ENCODE measurements at regions not wholly inside any gene's neighbourhood (a gene's known extent, or its start where the extent isn't known, plus 50 kb on each side); places are given as distances from the start of the nearest gene placed in this dataset.

DNA sequence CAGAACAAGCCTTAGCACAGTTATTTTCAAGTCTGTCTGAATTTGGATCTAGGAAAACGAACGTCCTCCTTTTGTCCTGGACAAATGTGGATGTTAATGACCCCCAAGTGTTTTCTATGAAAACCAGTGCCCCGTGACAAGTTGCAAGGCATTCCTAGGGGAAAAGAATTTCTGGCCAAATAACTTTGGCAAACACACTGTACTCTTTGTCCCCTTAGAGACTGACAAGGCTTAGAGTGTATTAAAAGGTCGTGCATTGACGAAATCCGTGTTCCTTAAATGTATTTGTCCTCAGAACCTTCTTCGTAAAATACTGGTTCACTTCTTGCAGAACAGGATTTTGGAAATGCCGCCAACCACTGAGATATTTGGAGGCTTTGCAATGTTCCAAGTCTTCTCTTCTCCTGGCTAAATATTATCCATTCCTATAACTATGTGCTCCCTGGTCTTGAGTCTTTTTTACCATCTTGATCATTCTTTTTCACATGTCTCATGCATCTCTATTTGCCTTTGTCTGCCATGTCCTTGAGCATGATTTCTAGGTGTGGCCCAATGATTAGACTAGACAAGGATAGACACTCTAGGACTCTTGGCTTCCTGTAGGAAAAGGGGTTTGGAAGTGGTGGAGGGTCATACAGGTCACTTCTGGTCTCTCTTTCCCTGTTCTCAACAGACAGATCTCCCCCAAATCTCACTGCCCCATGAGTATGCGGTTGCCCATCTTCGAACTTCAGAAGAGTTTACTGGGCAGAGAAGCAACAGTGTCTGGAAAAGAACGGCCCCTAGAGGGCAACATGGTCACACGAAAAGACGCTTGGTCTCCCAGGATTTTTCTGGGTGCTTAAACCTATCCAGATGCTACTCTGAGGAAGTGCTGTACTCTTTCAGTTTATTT lies 117.5 kb downstream of the EDEM1 start:
- peak in 30 of 51 donors; percentile 0 to 57 (median 19) for DNase-seq

DNA sequence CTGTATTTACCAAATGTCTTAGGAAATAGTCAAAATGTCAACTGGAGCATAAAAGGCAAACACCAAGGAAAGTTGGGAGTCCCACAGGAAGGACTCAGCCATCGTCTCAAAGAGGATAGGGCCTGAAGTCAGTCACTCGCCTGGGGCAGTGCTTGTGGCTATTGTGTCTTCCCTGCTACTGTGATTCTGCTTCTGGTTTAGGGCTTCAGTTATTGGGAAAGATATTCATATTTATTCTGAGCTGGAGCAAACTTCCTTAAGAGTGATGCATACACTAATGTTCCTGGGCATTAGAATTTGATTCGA lies 118.1 kb downstream of the EDEM1 start:
- no peak for DNase-seq

DNA sequence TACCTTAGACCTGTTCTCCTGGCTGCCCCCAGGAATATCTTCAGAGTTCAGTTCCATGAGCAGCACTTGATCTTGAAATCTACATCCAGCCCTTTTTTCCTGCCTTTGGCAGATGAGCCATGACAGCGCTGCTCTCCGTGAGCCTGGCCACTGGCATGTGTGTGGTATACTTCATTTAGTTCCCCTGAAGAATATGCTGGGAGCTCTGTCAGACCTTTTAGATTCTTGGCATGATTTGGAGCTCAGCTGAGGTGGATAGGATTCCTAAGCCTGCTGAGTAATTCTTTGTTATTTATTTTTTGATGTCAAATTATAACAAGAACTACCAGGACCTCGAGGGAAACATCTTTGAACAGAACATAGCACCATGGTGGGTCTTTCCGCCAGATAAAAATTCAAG lies 121.7 kb downstream of the EDEM1 start:
- DNase-seq = no peak

GRCh38 chr3:5309602-5310001 lies 122.1 kb downstream of the EDEM1 start:
- no peak for DNase-seq

- DNase-seq = no peak
Measured at GRCh38 chr3:5310509-5310908, 123.0 kb downstream of the EDEM1 start.

DNA sequence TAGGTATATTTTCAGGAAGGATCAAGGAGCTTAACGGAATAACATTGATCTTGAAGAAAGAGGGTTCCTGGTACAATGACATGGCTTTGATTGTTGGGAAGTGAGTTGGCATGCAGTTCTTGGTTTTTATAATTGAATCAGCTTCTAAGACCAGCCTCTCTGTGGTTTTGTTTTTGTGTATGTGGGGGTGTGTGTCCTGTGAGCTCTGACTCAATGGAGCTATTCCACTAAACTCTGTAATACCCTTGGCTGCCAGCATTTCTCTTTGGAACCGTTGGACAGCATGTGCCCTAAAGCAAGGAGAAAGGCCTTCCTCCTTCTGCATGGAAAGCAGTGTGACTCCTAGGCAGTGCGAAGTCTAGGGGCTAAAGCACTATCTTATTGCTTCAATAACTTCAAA lies 124.8 kb downstream of the EDEM1 start:
- no peak for DNase-seq

- DNase-seq = no peak
Measured at GRCh38 chr3:5314897-5315296, 127.4 kb downstream of the EDEM1 start.

- no peak for DNase-seq
Measured at GRCh38 chr3:5317557-5317956, 130.1 kb downstream of the EDEM1 start.

GRCh38 chr3:5319454-5319853 lies 131.9 kb downstream of the EDEM1 start:
- no peak for DNase-seq

GRCh38 chr3:5321666-5322340 lies 134.3 kb downstream of the EDEM1 start:
- DNase-seq = no peak

DNA sequence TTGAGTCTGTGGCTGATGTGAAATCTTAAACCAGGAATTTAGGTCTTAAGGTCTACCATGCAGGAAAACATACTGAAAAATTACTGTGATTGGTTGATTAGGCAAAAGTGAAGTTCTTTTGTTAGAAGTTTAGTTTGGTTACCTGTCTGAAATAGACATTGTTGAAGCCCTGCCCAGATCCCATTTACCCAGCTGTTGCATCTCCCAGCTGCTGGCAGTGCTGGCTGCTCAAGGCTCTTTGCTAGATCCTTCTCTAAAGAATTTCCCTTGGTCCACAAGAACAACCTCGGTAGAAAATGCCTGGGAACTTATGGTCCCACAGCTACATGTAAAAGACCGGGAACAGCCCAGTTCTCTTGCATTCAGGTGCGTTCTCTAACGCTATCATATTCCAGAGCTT lies 137.3 kb downstream of the EDEM1 start:
- no peak for DNase-seq

DNA sequence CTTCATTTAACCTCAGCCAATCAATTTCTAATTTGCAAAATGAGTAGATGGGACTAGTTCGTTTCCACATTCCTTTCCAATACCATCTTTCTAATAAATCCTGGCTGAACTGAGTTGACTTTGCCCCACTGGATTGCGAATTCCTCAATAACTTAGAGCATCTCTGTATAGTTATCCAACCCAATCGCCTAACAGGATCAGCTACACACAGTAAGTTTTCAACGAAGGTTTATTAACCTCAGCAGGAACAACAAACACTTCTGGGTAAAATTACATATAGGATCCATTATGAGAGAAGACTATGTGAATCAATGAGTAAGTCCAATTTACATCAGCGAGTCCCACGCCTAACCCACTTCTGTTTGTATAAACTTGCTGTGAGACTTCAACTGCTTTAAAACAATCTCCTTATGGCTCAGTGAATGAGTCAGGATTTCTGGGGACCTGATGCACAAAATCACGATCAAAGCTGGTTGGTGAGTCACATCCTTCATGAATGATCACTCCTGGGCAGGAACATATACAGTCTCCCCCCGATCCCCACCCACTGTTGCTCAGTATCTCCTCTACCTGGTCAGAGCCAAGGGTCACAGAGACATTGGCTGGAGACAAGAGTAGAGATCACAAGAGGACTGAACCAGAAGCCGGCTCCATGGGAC lies 142.8 kb downstream of the EDEM1 start:
- DNase-seq = peak in 1 of 51 donors; percentile 21

- DNase-seq = no peak
Measured at GRCh38 chr3:5331567-5332269, 144.2 kb downstream of the EDEM1 start.

DNA sequence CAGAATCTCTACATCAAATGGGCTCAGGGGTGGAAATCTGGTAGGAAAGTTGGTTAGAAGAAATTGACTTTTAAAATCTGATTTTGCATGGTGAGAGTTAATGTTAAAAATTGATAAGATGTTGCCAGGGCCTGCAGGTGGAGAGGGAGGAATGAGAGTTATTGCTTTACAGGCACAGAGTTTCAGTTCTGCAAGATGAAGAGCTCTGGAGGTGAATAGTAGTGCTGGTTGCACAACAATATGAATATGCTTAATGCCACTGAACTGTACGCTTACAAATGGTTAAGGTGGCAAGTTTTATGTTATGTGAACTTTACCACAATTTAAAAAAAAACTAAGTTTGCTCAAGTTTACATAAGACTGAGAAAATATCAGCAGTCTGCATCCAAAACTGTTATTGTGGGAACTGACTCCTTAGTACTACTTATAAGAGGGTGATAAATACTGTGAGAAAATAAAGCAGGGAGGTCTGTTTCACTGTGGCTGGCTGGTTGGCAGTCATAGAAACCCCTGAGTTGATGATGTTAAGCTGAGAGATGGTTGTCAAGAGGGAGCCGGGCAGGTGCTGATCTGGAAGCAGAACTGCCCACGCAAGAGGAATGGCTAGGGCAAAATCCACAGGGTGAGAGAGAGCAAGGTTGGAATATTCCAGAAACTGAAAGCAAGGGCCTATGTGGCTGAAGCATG lies 144.9 kb downstream of the EDEM1 start:
- no peak for DNase-seq

DNA sequence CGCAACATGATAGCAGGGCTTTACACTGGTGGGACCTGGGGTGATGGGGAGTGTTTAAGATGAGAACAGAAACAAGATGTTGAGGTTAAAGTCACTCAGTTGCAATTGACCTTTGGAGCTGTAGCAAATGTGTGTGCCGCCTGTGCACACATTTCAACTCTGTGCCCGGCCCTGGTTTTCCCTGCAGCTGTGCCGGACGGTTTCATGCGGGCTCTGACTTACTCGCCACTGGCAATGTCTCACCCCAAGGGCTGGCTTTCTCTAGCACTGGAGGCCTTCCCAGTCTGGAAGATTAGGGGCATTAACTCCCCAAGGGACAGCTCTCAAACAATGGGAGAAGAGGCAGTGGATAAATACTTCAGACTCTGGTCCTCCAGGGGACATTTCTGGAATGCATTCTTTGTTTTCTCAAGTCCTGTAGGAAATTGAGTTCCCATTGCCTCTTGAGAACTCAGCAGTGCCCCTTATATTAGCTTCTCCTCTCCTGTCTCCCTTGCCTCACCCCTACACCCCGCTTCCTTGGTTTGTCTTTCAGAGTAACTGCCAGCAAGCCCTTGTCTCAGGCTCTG lies 152.5 kb downstream of the EDEM1 start:
- DNase-seq = no peak

DNA sequence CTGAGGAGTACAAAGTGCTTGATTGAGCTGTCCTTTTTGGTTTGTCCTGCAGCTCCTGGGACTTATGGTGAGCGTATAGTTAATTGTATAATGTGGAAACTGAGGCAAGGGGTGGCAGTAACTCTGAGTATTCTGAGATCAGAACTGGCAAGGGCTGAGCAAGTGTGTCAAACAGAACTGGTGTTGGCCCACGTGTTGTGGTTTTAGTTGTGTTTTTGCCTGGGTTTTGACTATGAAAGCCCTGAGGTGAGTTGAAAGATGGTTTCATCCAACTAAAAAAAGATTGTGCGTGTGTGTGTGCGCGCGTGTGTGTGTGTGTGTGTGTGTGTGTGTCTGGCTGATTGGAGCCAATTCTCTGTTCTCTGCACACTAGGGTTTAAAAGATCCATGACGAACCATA lies 154.1 kb downstream of the EDEM1 start:
- DNase-seq = no peak

DNA sequence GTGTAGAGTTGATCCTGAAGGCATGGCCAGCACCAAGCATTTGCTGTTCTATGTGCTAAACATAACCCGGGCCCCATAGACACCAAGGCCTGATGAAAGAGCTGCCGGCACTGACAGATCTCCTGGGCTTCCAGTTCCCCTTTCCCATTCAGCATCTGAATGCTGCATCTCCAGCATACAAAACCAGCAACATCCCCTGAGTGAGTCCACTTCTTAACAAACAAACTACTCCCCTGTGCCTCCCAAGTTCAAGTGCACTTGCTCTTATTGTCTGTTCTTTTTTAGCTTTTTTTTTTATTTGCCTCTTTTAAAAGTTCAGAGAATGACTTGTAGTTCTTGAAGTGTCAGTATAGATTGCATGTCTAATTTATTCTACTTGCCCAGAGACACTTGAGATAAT lies 156.0 kb downstream of the EDEM1 start:
- DNase-seq = peak in 1 of 51 donors; percentile 1

GRCh38 chr3:5344707-5345106 lies 157.2 kb downstream of the EDEM1 start:
- DNase-seq = no peak

DNA sequence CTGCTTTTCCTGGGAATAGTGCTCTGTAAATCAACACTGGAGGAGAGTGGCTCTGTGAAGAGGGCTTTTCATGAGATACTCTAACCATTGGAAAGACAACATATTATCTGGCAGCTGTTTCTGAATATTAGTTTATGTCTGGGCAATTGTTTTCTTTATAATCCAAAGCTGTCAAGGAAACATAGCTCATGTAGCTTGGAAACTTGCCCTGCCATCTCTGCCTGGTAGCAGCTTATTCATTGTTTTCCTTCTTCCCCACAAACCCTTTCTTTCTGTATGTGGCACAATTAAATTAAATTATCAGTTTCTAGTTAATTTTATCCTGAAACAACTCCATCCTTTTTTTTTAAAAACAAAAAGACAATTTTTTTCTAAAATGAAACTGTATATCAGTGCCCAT lies 160.0 kb downstream of the EDEM1 start:
- peak in 1 of 51 donors; percentile 22 for DNase-seq

DNA sequence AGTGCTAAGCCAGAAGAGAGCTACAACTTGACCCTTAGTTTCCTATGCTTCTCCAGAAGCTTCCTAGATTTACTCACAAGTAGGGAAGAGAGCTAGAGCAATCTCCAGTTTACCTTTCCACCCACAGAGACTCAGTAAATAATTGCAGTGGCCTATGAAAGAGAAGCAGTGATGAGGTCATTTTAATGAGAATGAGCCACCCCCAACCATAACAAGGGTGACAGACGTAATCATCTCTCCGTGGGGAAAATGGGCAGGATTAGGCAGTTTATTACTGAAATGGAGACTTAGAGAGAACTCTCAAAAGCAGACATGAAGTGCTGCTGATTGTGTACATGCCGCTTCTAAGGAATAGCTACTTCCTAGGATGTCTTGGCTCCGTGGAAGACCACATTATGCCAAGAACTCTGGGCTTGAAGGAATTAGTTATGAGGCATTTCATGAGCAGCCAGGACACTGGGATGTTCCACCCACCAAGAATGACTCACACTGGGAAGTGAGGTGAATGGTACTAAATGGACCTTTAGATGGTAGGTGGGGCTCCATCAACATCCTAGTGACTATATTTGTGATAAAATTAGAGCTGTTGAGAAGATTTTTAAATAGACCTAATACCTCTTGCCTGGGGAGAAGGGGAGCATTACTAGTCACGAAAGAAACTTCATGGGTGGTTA lies 160.9 kb downstream of the EDEM1 start:
- no peak for DNase-seq

All from hypothalamus (tissue), 51 donors.